Panc1 (cell line): ENCODE measurements at regions not wholly inside any gene's neighbourhood (a gene's known extent, or its start where the extent isn't known, plus 50 kb on each side); places are given as distances from the start of the nearest gene placed in this dataset.

ENCODE experiments used
- CTCF ChIP-seq: fragments of 450-650 bp; IDR thresholded peaks from 2 replicates; pipeline ENCODE4 v1.5.1; 2017; ENCODE audit warnings: mild to moderate bottlenecking
- POLR2AphosphoS5 ChIP-seq: IDR thresholded peaks from 2 replicates; pipeline ENCODE4 v1.6.1; 2012; ENCODE audit warnings: mild to moderate bottlenecking, low read depth, low read length, moderate library complexity

GRCh38 chr20:57770852-57771720, 61.3 kb upstream of the PMEPA1 start:
- no peak for TF ChIP-seq CTCF
- no peak for TF ChIP-seq POLR2AphosphoS5
